ENCODE measurements at regions not wholly inside any gene's neighbourhood (a gene's known extent, or its start where the extent isn't known, plus 50 kb on each side); places are given as distances from the start of the nearest gene placed in this dataset.

DNA sequence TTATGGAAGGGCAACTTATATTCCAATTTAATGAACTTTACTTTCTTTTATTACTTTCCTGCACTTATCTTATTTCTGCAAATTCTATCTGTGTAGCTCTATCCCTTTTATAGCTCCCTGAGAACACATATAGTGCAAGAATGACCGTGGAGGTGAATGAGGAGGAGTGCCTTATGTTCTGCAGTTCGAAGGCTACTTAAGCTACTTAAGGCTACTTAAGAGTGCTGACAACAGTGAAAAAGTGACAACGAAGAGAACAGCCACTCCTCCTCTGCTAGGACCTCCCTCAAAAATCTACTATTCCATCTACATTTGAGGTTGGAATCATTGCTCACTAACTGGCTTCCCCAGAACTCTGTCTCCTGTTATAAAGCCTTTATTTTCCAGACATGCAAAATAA, 1365.7 kb upstream of the C9orf72 start:
- no peaks in the 10 kb centered on the region for H3K27me3 Mint-ChIP-seq
- H3K27ac Mint-ChIP-seq = no peak overlapping the region
- no peak for DNase-seq
- no peaks in the 10 kb centered on the region for H3K36me3 Mint-ChIP-seq (ENCODE audit: low read depth)
- H3K4me1 Mint-ChIP-seq (ENCODE audit: low read depth) = no peaks in the 10 kb centered on the region
- peaks cover 3% of the 10 kb centered on the region for H3K9me3 Mint-ChIP-seq
- no peak overlapping the region for H3K4me3 Mint-ChIP-seq

GRCh38 chr9:28941856-28942255, 1368.6 kb upstream of the C9orf72 start:
- Mint-ChIP-seq H3K9me3 (no peaks in the 10 kb centered on the region), H3K36me3 (ENCODE audit: low read depth) (no peaks in the 10 kb centered on the region), H3K4me3 (no peak overlapping the region), H3K27ac (no peak overlapping the region), H3K27me3 (no peaks in the 10 kb centered on the region), H3K4me1 (ENCODE audit: low read depth) (no peaks in the 10 kb centered on the region)
- DNase-seq = no peak

DNA sequence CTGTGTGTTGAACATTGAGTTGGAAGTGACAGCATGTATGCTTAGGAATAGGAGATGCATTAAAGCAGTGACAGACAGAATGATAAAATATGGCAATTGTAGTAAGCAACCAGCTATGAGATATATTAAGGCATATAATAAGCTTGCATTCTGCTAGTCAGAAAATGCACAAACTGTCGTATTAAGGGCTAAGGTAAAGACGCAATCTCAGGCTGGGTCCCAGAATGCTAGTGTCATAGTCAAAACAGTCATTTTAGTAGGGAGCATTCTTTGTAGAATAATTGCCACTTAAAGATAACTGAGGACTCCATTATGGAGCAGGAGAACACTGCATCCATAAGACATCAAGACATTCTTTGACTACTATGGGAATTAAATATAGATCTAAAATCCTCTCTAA, 1369.7 kb upstream of the C9orf72 start:
- Mint-ChIP-seq H3K4me1 (ENCODE audit: low read depth) (no peaks in the 10 kb centered on the region), H3K27ac (no peak overlapping the region), H3K9me3 (no peaks in the 10 kb centered on the region), H3K36me3 (ENCODE audit: low read depth) (no peaks in the 10 kb centered on the region), H3K4me3 (no peak overlapping the region), H3K27me3 (no peaks in the 10 kb centered on the region)
- DNase-seq = no peak

DNA sequence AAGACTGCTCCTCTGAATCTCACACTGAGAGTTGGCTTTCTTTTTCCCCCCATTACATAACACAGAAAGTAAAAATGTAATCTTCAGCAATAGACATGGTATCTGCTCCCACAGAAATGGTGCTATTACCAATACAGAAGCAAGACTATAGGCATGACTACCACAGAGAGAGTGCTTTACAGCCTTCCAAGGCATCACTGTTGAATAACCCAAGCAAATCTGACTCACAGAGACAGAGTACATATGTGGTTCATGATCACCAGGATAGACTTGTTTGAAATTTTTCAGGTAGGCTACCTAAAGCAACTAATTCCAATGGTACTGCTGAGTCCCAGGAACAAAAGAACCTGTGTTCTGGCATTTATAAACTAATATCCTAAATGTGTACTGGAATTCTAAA, 1373.4 kb upstream of the C9orf72 start:
- Mint-ChIP-seq H3K9me3 (peaks cover 4% of the 10 kb centered on the region), H3K4me3 (no peak overlapping the region), H3K27ac (no peak overlapping the region), H3K27me3 (no peaks in the 10 kb centered on the region), H3K36me3 (ENCODE audit: low read depth) (no peaks in the 10 kb centered on the region), H3K4me1 (ENCODE audit: low read depth) (no peaks in the 10 kb centered on the region)
- no peak for DNase-seq

GRCh38 chr9:28951945-28952344, 1378.7 kb upstream of the C9orf72 start:
- Mint-ChIP-seq H3K36me3 (ENCODE audit: low read depth) (no peaks in the 10 kb centered on the region), H3K9me3 (peaks cover 5% of the 10 kb centered on the region), H3K27ac (no peak overlapping the region), H3K27me3 (no peaks in the 10 kb centered on the region), H3K4me3 (no peak overlapping the region), H3K4me1 (ENCODE audit: low read depth) (no peaks in the 10 kb centered on the region)
- no peak for DNase-seq

GRCh38 chr9:28956116-28956880, 1383.0 kb upstream of the C9orf72 start:
- Mint-ChIP-seq H3K27me3 (no peaks in the 10 kb centered on the region), H3K9me3 (peaks cover 2% of the 10 kb centered on the region), H3K36me3 (ENCODE audit: low read depth) (no peaks in the 10 kb centered on the region), H3K27ac (no peak overlapping the region), H3K4me3 (no peak overlapping the region), H3K4me1 (ENCODE audit: low read depth) (no peaks in the 10 kb centered on the region)
- DNase-seq = no peak

- DNase-seq = no peak
- H3K4me1 Mint-ChIP-seq (ENCODE audit: low read depth) = no peaks in the 10 kb centered on the region
- H3K4me3 Mint-ChIP-seq = no peak overlapping the region
- H3K9me3 Mint-ChIP-seq = no peaks in the 10 kb centered on the region
- no peak overlapping the region for H3K27ac Mint-ChIP-seq
- no peaks in the 10 kb centered on the region for H3K27me3 Mint-ChIP-seq
- no peaks in the 10 kb centered on the region for H3K36me3 Mint-ChIP-seq (ENCODE audit: low read depth)
Observed at GRCh38 chr9:28960602-28961001, 1387.3 kb upstream of the C9orf72 start.

GRCh38 chr9:28961623-28962022, 1388.3 kb upstream of the C9orf72 start:
- Mint-ChIP-seq H3K9me3 (peaks cover 2% of the 10 kb centered on the region), H3K27me3 (no peaks in the 10 kb centered on the region), H3K4me1 (ENCODE audit: low read depth) (no peaks in the 10 kb centered on the region), H3K27ac (no peak overlapping the region), H3K4me3 (no peak overlapping the region), H3K36me3 (ENCODE audit: low read depth) (no peaks in the 10 kb centered on the region)
- DNase-seq = no peak

- Mint-ChIP-seq H3K27me3 (no peaks in the 10 kb centered on the region), H3K9me3 (peaks cover 10% of the 10 kb centered on the region), H3K4me1 (ENCODE audit: low read depth) (no peaks in the 10 kb centered on the region), H3K27ac (no peak overlapping the region), H3K4me3 (no peak overlapping the region), H3K36me3 (ENCODE audit: low read depth) (no peaks in the 10 kb centered on the region)
- no peak for DNase-seq
Observed at GRCh38 chr9:28967226-28967625, 1393.9 kb upstream of the C9orf72 start.

DNA sequence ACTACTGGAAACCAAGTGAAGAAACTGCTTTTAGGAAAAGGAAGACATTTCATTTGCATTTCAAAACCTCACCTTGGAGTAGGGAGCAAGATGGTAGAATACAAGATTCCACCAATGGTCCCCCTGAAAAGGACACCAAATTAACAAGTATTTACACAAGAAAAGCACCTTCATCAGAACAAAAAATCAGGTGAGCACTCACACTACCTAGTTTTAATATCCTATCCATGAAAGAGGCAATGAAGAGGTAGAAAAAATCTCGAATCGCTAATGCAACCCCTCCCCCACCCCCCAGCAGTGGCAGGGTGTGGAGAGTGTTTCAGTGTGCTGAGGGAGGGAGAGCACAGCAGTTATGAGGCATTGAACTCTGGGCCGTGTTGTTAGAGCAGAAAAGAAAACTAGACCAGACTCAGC, 1397.0 kb upstream of the C9orf72 start:
- DNase-seq = no peak
- Mint-ChIP-seq H3K36me3 (ENCODE audit: low read depth) (no peaks in the 10 kb centered on the region), H3K9me3 (peaks cover 14% of the 10 kb centered on the region), H3K4me3 (no peak overlapping the region), H3K27ac (no peak overlapping the region), H3K27me3 (no peaks in the 10 kb centered on the region), H3K4me1 (ENCODE audit: low read depth) (no peaks in the 10 kb centered on the region)

- no peaks in the 10 kb centered on the region for H3K27me3 Mint-ChIP-seq
- H3K4me3 Mint-ChIP-seq = no peak overlapping the region
- H3K36me3 Mint-ChIP-seq (ENCODE audit: low read depth) = no peaks in the 10 kb centered on the region
- no peaks in the 10 kb centered on the region for H3K4me1 Mint-ChIP-seq (ENCODE audit: low read depth)
- no peak overlapping the region for H3K27ac Mint-ChIP-seq
- peaks cover 12% of the 10 kb centered on the region for H3K9me3 Mint-ChIP-seq
- DNase-seq = no peak
Observed at GRCh38 chr9:28971881-28972280, 1398.6 kb upstream of the C9orf72 start.

DNA sequence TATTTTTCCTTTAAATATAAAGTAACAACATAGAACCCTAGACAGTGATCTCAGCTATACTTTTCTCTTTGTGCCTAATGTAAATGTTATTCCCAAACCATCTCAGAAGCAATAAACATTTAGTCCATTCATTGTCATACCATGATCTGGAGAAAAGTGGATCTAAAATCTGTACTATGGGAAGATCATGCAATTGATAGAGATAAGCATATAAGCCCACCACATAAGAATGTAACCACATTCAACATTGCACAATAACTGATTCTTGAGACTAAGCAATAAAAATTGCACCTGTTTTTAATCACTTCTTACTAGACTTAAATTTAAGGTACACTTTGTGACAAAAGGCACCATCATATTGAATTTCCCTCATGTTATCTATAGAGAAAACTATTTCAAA, 1403.0 kb upstream of the C9orf72 start:
- Mint-ChIP-seq H3K27me3 (no peaks in the 10 kb centered on the region), H3K27ac (no peak overlapping the region), H3K4me3 (no peak overlapping the region), H3K9me3 (peaks cover 9% of the 10 kb centered on the region), H3K4me1 (ENCODE audit: low read depth) (no peaks in the 10 kb centered on the region), H3K36me3 (ENCODE audit: low read depth) (no peaks in the 10 kb centered on the region)
- no peak for DNase-seq

DNA sequence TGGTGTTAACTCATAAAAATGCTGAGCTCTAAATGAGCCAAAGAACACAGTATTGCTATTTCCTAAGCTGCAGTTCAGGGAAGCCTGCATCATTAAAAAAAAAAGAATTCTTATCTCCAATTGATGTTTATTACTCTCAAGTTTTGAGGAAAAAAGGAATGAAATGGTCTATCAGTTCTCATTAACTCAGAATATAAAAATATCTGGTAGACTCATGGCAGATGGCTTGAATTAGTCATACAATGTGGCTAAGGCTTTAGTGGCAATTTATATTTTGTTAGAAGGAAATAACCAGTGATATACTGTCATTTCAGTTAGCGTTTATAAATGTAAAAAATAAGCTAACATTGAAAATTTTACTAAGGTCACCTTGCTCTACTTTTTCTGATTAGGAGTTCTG, 1403.4 kb upstream of the C9orf72 start:
- Mint-ChIP-seq H3K9me3 (peaks cover 9% of the 10 kb centered on the region), H3K36me3 (ENCODE audit: low read depth) (no peaks in the 10 kb centered on the region), H3K4me3 (no peak overlapping the region), H3K4me1 (ENCODE audit: low read depth) (no peaks in the 10 kb centered on the region), H3K27ac (no peak overlapping the region), H3K27me3 (no peaks in the 10 kb centered on the region)
- DNase-seq = no peak

- no peak for DNase-seq
- no peak overlapping the region for H3K27ac Mint-ChIP-seq
- no peaks in the 10 kb centered on the region for H3K27me3 Mint-ChIP-seq
- no peak overlapping the region for H3K4me3 Mint-ChIP-seq
- H3K36me3 Mint-ChIP-seq (ENCODE audit: low read depth) = no peaks in the 10 kb centered on the region
- H3K4me1 Mint-ChIP-seq (ENCODE audit: low read depth) = no peaks in the 10 kb centered on the region
- peaks cover 3% of the 10 kb centered on the region for H3K9me3 Mint-ChIP-seq
Observed at GRCh38 chr9:28981129-28981528, 1407.8 kb upstream of the C9orf72 start.

- Mint-ChIP-seq H3K9me3 (peaks cover 3% of the 10 kb centered on the region), H3K4me1 (ENCODE audit: low read depth) (no peaks in the 10 kb centered on the region), H3K36me3 (ENCODE audit: low read depth) (no peaks in the 10 kb centered on the region), H3K27me3 (no peaks in the 10 kb centered on the region), H3K4me3 (no peak overlapping the region), H3K27ac (no peak overlapping the region)
- no peak for DNase-seq
Observed at GRCh38 chr9:28981711-28982110, 1408.4 kb upstream of the C9orf72 start.

- Mint-ChIP-seq H3K9me3 (peaks cover 3% of the 10 kb centered on the region), H3K27ac (no peak overlapping the region), H3K4me3 (no peak overlapping the region), H3K27me3 (no peaks in the 10 kb centered on the region), H3K36me3 (ENCODE audit: low read depth) (no peaks in the 10 kb centered on the region), H3K4me1 (ENCODE audit: low read depth) (no peaks in the 10 kb centered on the region)
- no peak for DNase-seq
Observed at GRCh38 chr9:28984016-28984415, 1410.7 kb upstream of the C9orf72 start.

All from activated T-cell treated with anti-CD3 and anti-CD28 coated beads, Interleukin-2, amount 50 U/mL, for 24 hours (primary cell).